Osteocyte (in vitro differentiated cells): ENCODE measurements at regions not wholly inside any gene's neighbourhood (a gene's known extent, or its start where the extent isn't known, plus 50 kb on each side); places are given as distances from the start of the nearest gene placed in this dataset.

Source experiments
- DNase-seq: peaks from one replicate; pipeline ENCODE4 v3.0.0; 2021; ENCODE audit warnings: mixed read lengths; ENCODE audit not compliant: unreplicated experiment; ENCODE audit errors: extremely low spot score
- H3K27ac Mint-ChIP-seq: one replicate; pipeline ENCODE4 v1.8.0; 2021; ENCODE audit warnings: mild to moderate bottlenecking, mixed read lengths; ENCODE audit not compliant: unreplicated experiment
- H3K27me3 Mint-ChIP-seq: one replicate; pipeline ENCODE4 v1.8.0; 2021; ENCODE audit warnings: mixed read lengths; ENCODE audit not compliant: unreplicated experiment
- H3K36me3 Mint-ChIP-seq: one replicate; pipeline ENCODE4 v1.8.0; 2021; ENCODE audit warnings: mixed read lengths; ENCODE audit not compliant: unreplicated experiment
- H3K4me1 Mint-ChIP-seq: one replicate; pipeline ENCODE4 v1.8.0; 2021; ENCODE audit warnings: mixed read lengths; ENCODE audit not compliant: unreplicated experiment
- H3K4me3 Mint-ChIP-seq: one replicate; pipeline ENCODE4 v1.8.0; 2021; ENCODE audit warnings: mild to moderate bottlenecking, moderate library complexity, mixed read lengths; ENCODE audit not compliant: unreplicated experiment
- H3K9me3 Mint-ChIP-seq: one replicate; pipeline ENCODE4 v1.8.0; 2021; ENCODE audit warnings: mixed read lengths; ENCODE audit not compliant: unreplicated experiment
- CTCF ChIP-seq: fragments of 200-600 bp; sonication (generic); IDR thresholded peaks from 2 replicates; pipeline ENCODE4 v1.5.0; 2021; ENCODE audit warnings: antibody characterized with exemption, mild to moderate bottlenecking, moderate library complexity

GRCh38 chr20:24764794-24765202 is 184.3 kb upstream of the CST7 start:
- no peak overlapping the region for H3K27ac Mint-ChIP-seq
- H3K36me3 Mint-ChIP-seq = no peaks in the 10 kb centered on the region
- peaks cover 10% of the 10 kb centered on the region for H3K9me3 Mint-ChIP-seq
- H3K4me1 Mint-ChIP-seq = no peaks in the 10 kb centered on the region
- H3K4me3 Mint-ChIP-seq = no peak overlapping the region
- no peak for TF ChIP-seq CTCF
- peak; percentile 59 for DNase-seq
- H3K27me3 Mint-ChIP-seq = peaks cover 2% of the 10 kb centered on the region

- H3K4me1 Mint-ChIP-seq = no peaks in the 10 kb centered on the region
- no peak overlapping the region for H3K4me3 Mint-ChIP-seq
- no peak for TF ChIP-seq CTCF
- no peaks in the 10 kb centered on the region for H3K27me3 Mint-ChIP-seq
- peak; percentile 80 for DNase-seq
- no peaks in the 10 kb centered on the region for H3K36me3 Mint-ChIP-seq
- H3K27ac Mint-ChIP-seq = no peak overlapping the region
- H3K9me3 Mint-ChIP-seq = peaks cover 4% of the 10 kb centered on the region
Observed at GRCh38 chr20:24765316-24766142, 183.5 kb upstream of the CST7 start.

- no peak for DNase-seq
Observed at GRCh38 chr20:24766143-24766527, 182.9 kb upstream of the CST7 start.

GRCh38 chr20:24766826-24767622 is 182.0 kb upstream of the CST7 start:
- Mint-ChIP-seq H3K4me1 (no peaks in the 10 kb centered on the region), H3K27me3 (no peaks in the 10 kb centered on the region), H3K27ac (no peak overlapping the region), H3K9me3 (no peaks in the 10 kb centered on the region), H3K4me3 (no peak overlapping the region), H3K36me3 (no peaks in the 10 kb centered on the region)
- DNase-seq = peak; percentile 67
- TF ChIP-seq CTCF = no peak

More at GRCh38 chr20:24766143-24766527, 182.9 kb upstream of the CST7 start:
- H3K27ac Mint-ChIP-seq = no peak overlapping the region
- H3K9me3 Mint-ChIP-seq = no peaks in the 10 kb centered on the region
- no peaks in the 10 kb centered on the region for H3K36me3 Mint-ChIP-seq
- TF ChIP-seq CTCF = no peak
- no peaks in the 10 kb centered on the region for H3K4me1 Mint-ChIP-seq
- H3K4me3 Mint-ChIP-seq = no peak overlapping the region
- H3K27me3 Mint-ChIP-seq = no peaks in the 10 kb centered on the region

- no peaks in the 10 kb centered on the region for H3K9me3 Mint-ChIP-seq
- H3K36me3 Mint-ChIP-seq = no peaks in the 10 kb centered on the region
- TF ChIP-seq CTCF = no peak
- no peaks in the 10 kb centered on the region for H3K27me3 Mint-ChIP-seq
- H3K27ac Mint-ChIP-seq = no peak overlapping the region
- peak; percentile 68 for DNase-seq
- no peak overlapping the region for H3K4me3 Mint-ChIP-seq
- H3K4me1 Mint-ChIP-seq = peaks cover 2% of the 10 kb centered on the region
Observed at GRCh38 chr20:24767623-24768100, 181.4 kb upstream of the CST7 start.
